HEK293T (cell line): ENCODE measurements at regions not wholly inside any gene's neighbourhood (a gene's known extent, or its start where the extent isn't known, plus 50 kb on each side); places are given as distances from the start of the nearest gene placed in this dataset.

Source experiments
- CTCF ChIA-PET: fragments of 350-600 bp; formaldehyde crosslinking; extraction: SDS; loops from one replicate; lab custom pipeline; 2021; ENCODE audit warnings: antibody characterized with exemption, inconsistent platforms; lab: Yijun Ruan, JAX
- POLR2A ChIA-PET: fragments of 350-600 bp; formaldehyde crosslinking; extraction: SDS; loops from one replicate; lab custom pipeline; 2020; ENCODE audit warnings: antibody characterized with exemption, inconsistent platforms; lab: Yijun Ruan, JAX
- DNase-seq: peaks from one replicate; pipeline ENCODE4 v3.0.0; 2012; ENCODE audit warnings: mixed read lengths; ENCODE audit errors: extremely low spot score
- ARNT ChIP-seq: fragments of 450-650 bp; IDR thresholded peaks from 2 replicates; pipeline ENCODE4 v1.6.1; 2017; ENCODE audit warnings: mild to moderate bottlenecking
- BHLHE40 ChIP-seq: fragments of 450-650 bp; IDR thresholded peaks from 2 replicates; pipeline ENCODE4 v1.6.1; 2016; ENCODE audit warnings: mild to moderate bottlenecking, moderate library complexity, borderline replicate concordance
- CTBP1 ChIP-seq: fragments of 450-650 bp; IDR thresholded peaks from 2 replicates; pipeline ENCODE4 v1.6.1; 2016; ENCODE audit warnings: borderline replicate concordance
- ELF4 ChIP-seq: fragments of 450-650 bp; IDR thresholded peaks from 2 replicates; pipeline ENCODE4 v1.6.1; 2017; ENCODE audit warnings: antibody characterized with exemption
- FOXA1 ChIP-seq: fragments of 450-650 bp; IDR thresholded peaks from 2 replicates; pipeline ENCODE4 v1.6.1; 2016; ENCODE audit warnings: mild to moderate bottlenecking
- FOXK2 ChIP-seq: fragments of 450-650 bp; IDR thresholded peaks from 2 replicates; pipeline ENCODE4 v1.6.1; 2016; ENCODE audit warnings: mild to moderate bottlenecking
- FOXM1 ChIP-seq: fragments of 450-650 bp; IDR thresholded peaks from 2 replicates; pipeline ENCODE4 v1.6.1; 2017; ENCODE audit warnings: mild to moderate bottlenecking, borderline replicate concordance
- HDGF ChIP-seq: fragments of 450-650 bp; IDR thresholded peaks from 2 replicates; pipeline ENCODE4 v1.6.1; 2017; ENCODE audit warnings: antibody characterized with exemption, borderline replicate concordance
- L3MBTL2 ChIP-seq: fragments of 450-650 bp; conservative IDR thresholded peaks from 2 replicates; pipeline ENCODE4 v1.6.1; 2016; ENCODE audit warnings: mild to moderate bottlenecking
- LEF1 ChIP-seq: fragments of 450-650 bp; IDR thresholded peaks from 2 replicates; pipeline ENCODE4 v1.6.1; 2017; ENCODE audit warnings: mild to moderate bottlenecking, borderline replicate concordance
- NFRKB ChIP-seq: fragments of 450-650 bp; IDR thresholded peaks from 2 replicates; pipeline ENCODE4 v1.6.1; 2016; ENCODE audit warnings: mild to moderate bottlenecking, moderate library complexity
- SP1 ChIP-seq: fragments of 450-650 bp; IDR thresholded peaks from 2 replicates; pipeline ENCODE4 v1.6.1; 2017
- SUZ12 ChIP-seq: fragments of 450-650 bp; IDR thresholded peaks from 2 replicates; pipeline ENCODE4 v1.6.1; 2016; ENCODE audit warnings: mild to moderate bottlenecking
- TARDBP ChIP-seq: fragments of 450-650 bp; IDR thresholded peaks from 2 replicates; pipeline ENCODE4 v1.6.1; 2016
- ZNF384 ChIP-seq: fragments of 450-650 bp; IDR thresholded peaks from 2 replicates; pipeline ENCODE4 v1.6.1; 2016
- TF ChIP-seq, protein P1 (sequence below): fragments of 450-650 bp; IDR thresholded peaks from 2 replicates; pipeline ENCODE4 v1.6.1; 2016

DNA sequence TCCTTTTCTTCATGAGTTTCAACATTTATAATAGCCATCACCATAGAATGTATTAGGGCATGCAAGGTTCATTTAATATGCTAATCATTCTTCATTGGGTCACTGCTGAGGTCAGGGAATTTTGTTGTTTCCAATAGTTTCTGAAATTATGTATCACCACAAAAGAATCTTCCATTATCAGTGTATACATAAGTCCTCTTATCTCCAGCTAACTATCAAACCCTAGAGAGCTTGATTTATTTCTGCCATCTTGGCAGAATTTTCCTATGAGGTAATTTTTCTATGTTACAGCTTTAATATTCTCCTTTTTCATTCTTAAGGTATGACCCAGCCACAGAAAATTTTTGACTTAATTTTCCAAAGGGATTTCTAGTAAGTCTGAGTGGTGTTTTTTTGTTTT lies 415.0 kb upstream of the SLITRK1 start:
- CTCF ChIA-PET, result interaction anchor here (0.6 to 1.9 kb wide), 2 partner anchors 10 to 423 kb away, joined by 3 to 5 read pairs; no protein-coding TSS in a partner anchor
- POLR2A ChIA-PET, result no interaction called here

DNA sequence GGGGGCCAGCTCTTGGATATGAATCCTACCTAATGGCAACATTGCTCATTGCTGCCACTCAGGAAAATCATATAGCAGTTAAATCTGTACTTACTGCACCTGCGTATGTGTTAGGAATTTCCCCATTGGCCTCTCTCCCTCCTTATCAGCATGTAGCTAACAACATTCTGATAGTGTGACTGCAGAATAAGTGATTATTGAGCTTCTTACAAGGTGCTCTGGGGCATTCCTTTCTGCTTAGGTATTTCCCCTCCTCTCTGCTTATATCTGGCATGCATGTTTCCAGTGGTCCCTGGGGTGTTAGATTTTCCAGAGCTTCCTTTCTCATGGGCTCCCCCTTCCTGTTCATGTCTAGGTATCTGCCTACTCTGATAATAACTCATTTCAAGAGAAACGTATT lies 414.1 kb upstream of the SLITRK1 start:
- no peak for DNase-seq
- POLR2A ChIA-PET, result no interaction called here
- no peak for TF ChIP-seq TARDBP
- no peak for TF ChIP-seq NFRKB
- no peak for TF ChIP-seq L3MBTL2
- TF ChIP-seq ELF4, result no peak
- no peak for TF ChIP-seq ARNT
- TF ChIP-seq ZNF384, result no peak
- no peak for TF ChIP-seq LEF1
- no peak for TF ChIP-seq CTBP1
- no peak for TF ChIP-seq FOXM1
- TF ChIP-seq BHLHE40, result no peak
- CTCF ChIA-PET, result interaction anchor here (1.9 kb wide), 1 partner anchor 11 kb away, joined by 5 read pairs; no protein-coding TSS in a partner anchor

More for the DNA sequence above, 415.0 kb upstream of the SLITRK1 start:
- DNase-seq, result no peak
- TF ChIP-seq FOXM1, result no peak
- no peak for TF ChIP-seq HDGF
- TF ChIP-seq CTBP1, result no peak
- TF ChIP-seq SUZ12, result no peak
- no peak for TF ChIP-seq L3MBTL2
- TF ChIP-seq FOXK2, result no peak
- TF ChIP-seq, protein P1, sequence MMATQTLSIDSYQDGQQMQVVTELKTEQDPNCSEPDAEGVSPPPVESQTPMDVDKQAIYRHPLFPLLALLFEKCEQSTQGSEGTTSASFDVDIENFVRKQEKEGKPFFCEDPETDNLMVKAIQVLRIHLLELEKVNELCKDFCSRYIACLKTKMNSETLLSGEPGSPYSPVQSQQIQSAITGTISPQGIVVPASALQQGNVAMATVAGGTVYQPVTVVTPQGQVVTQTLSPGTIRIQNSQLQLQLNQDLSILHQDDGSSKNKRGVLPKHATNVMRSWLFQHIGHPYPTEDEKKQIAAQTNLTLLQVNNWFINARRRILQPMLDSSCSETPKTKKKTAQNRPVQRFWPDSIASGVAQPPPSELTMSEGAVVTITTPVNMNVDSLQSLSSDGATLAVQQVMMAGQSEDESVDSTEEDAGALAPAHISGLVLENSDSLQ, result no peak
- no peak for TF ChIP-seq ZNF384
- no peak for TF ChIP-seq TARDBP
- no peak for TF ChIP-seq NFRKB
- TF ChIP-seq BHLHE40, result no peak
- TF ChIP-seq ARNT, result no peak
- no peak for TF ChIP-seq LEF1
- TF ChIP-seq FOXA1, result no peak

DNA sequence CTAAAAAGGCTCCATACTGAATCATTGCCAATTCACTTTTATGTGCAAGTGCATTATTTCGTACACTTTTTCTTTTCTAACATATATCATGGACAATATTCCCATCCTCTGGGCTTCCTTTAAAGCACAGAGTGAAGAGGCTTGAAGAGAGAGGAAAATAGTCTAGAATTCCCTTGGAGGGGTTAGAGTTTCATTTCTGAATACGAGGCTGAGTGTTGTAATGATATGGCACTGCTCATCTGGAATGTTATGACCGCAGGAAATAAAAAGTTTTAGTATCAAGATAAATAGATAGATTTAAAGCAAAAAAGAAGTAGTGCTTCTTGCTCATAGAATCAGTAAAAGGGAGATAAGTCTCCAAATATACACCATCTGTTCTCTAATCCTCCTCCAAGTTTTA lies 412.3 kb upstream of the SLITRK1 start:
- DNase-seq, result no peak
- CTCF ChIA-PET, result no interaction called here
- POLR2A ChIA-PET, result no interaction called here

DNA sequence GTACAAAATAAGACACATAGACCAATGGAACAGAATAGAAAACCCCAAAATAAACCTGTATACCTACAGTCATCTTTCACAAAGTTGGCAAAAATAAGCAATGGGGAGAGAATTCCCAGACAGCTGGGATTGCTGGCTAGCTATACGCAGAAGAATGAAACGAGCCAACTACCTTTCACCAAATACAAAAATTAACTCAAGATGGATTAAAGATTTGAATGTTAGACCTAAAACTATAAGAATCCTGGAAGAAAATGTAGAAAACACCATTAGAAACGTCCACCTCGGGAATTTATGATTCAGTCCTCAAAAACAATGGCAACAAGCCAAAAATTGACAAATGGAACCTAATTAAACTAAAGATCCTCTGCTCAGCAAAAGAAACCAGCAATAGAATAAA lies 408.1 kb upstream of the SLITRK1 start:
- TF ChIP-seq TARDBP, result no peak
- no peak for TF ChIP-seq NFRKB
- TF ChIP-seq L3MBTL2, result no peak
- TF ChIP-seq ZNF384, result no peak
- no peak for TF ChIP-seq FOXA1
- TF ChIP-seq SP1, result no peak
- TF ChIP-seq HDGF, result no peak
- no peak for TF ChIP-seq ELF4
- ChIA-PET POLR2A (no interaction called here), CTCF (no interaction called here)
- DNase-seq, result no peak

More for the DNA sequence above, 412.3 kb upstream of the SLITRK1 start:
- TF ChIP-seq CTBP1, result no peak
- no peak for TF ChIP-seq L3MBTL2
- TF ChIP-seq NFRKB, result no peak
- TF ChIP-seq FOXK2, result no peak
- TF ChIP-seq HDGF, result no peak
- no peak for TF ChIP-seq ARNT
- no peak for TF ChIP-seq TARDBP
- no peak for TF ChIP-seq SUZ12
- TF ChIP-seq BHLHE40, result no peak
- TF ChIP-seq FOXM1, result no peak
- TF ChIP-seq, protein P1, result no peak

DNA sequence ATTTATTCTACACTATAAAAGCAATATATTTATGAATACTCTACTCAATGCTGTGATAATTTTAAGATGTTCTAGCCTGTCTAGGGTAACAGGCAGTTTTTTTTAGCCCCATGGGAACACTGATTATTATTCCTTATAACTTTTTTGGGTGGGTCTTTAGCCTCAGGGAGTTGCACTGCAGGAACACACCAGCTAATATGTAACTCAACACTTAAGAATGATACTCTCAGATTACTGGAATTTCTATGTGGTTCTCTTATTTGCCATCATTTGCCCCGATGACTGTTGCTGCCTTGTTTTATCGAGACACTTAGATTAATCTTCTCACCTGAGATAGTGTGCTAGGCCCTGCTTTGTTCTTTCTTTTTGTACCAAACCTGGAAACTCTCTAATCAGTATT lies 396.9 kb upstream of the SLITRK1 start:
- TF ChIP-seq, protein P1, result no peak
- TF ChIP-seq BHLHE40 (no peak), FOXK2 (no peak), FOXA1 (no peak), SUZ12 (no peak)
- POLR2A ChIA-PET, result no interaction called here
- DNase-seq, result no peak
- CTCF ChIA-PET, result no interaction called here

DNA sequence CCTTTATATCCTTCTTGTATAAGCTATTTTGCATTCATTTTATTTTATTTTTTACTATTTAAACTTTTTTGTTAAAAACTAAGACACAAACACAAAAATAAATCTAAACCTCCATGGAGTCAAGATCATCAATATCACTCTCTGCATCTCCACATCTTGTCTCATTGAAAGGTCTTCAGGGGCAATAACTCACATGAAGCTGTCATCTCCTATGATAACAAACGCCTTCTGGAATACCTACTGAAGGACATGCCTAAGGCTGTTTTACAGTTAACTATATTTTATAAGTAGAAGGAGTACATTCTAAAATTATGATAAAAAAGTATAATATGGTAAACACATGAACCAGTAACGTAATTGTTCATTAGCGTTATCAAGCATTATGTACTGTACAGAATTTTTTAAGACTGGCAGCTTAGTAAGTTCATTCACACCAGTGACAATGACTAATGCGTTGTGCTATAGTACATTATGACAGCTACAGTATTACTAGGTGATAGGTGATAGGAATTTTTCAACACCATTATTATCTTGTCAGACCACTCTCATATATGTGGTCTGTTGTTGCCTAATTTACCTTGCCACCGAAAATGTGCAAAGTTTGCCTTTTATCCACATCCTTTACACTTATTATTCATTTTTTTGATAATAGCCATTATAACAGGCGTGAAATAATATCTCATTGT lies 390.7 kb upstream of the SLITRK1 start:
- no peak for DNase-seq
- CTCF ChIA-PET, result no interaction called here
- TF ChIP-seq BHLHE40, result no peak
- TF ChIP-seq CTBP1, result no peak
- TF ChIP-seq, protein P1, result peak; percentile 59
- POLR2A ChIA-PET, result no interaction called here
